GM21526 (cell line): ENCODE measurements at regions not wholly inside any gene's neighbourhood (a gene's known extent, or its start where the extent isn't known, plus 50 kb on each side); places are given as distances from the start of the nearest gene placed in this dataset.
"Not testable (repeated sequence)": the region's sequence is repeated elsewhere in the genome, so short reads cannot be mapped to it uniquely, and the experiment has no call there.

Source experiments
- ATAC-seq: cut with Tn5 transposase; IDR thresholded peaks from one replicate; pipeline ENCODE4 v1.9.1; 2021; ENCODE audit warnings: moderate library complexity; ENCODE audit not compliant: unreplicated experiment, low FRiP score

- no peak for ATAC-seq
These were observed 539.7 kb downstream of the ANKRD7 start for GRCh38 chr7:118764221-118764620.

- no peak for ATAC-seq
These were observed 547.2 kb downstream of the ANKRD7 start for GRCh38 chr7:118771672-118772071.

- no peak for ATAC-seq
These were observed 552.8 kb downstream of the ANKRD7 start for GRCh38 chr7:118777308-118777707.

GRCh38 chr7:118792682-118793081 is 568.2 kb downstream of the ANKRD7 start:
- ATAC-seq: no peak

- ATAC-seq: no peak
These were observed 569.1 kb downstream of the ANKRD7 start for GRCh38 chr7:118793582-118793981.

GRCh38 chr7:118794419-118794818 is 569.9 kb downstream of the ANKRD7 start:
- no peak for ATAC-seq

- no peak for ATAC-seq
These were observed 576.9 kb downstream of the ANKRD7 start for GRCh38 chr7:118801366-118801765.

- ATAC-seq: no peak
These were observed 578.2 kb downstream of the ANKRD7 start for GRCh38 chr7:118802726-118803125.

GRCh38 chr7:118826246-118826645 is 601.7 kb downstream of the ANKRD7 start:
- ATAC-seq: no peak

GRCh38 chr7:118836933-118837332 is 612.4 kb downstream of the ANKRD7 start:
- ATAC-seq: peak; percentile 87

- no peak for ATAC-seq
These were observed 615.0 kb downstream of the ANKRD7 start for GRCh38 chr7:118839515-118839914.

GRCh38 chr7:118843456-118843855 is 619.0 kb downstream of the ANKRD7 start:
- no peak for ATAC-seq

- no peak for ATAC-seq
These were observed 620.2 kb downstream of the ANKRD7 start for GRCh38 chr7:118844748-118845147.

- no peak for ATAC-seq
These were observed 621.3 kb downstream of the ANKRD7 start for GRCh38 chr7:118845791-118846190.

GRCh38 chr7:118846977-118847376 is 622.5 kb downstream of the ANKRD7 start:
- ATAC-seq: no peak

GRCh38 chr7:118855290-118855689 is 630.8 kb downstream of the ANKRD7 start:
- no peak for ATAC-seq

- ATAC-seq: no peak
These were observed 634.2 kb downstream of the ANKRD7 start for GRCh38 chr7:118858651-118859149.

- ATAC-seq: no peak
These were observed 637.1 kb downstream of the ANKRD7 start for GRCh38 chr7:118861581-118861980.

- ATAC-seq: no peak
These were observed 638.2 kb downstream of the ANKRD7 start for GRCh38 chr7:118862740-118863139.

GRCh38 chr7:118863966-118864365 is 639.5 kb downstream of the ANKRD7 start:
- ATAC-seq: no peak

GRCh38 chr7:118867860-118868259 is 643.4 kb downstream of the ANKRD7 start:
- no peak for ATAC-seq

GRCh38 chr7:118869141-118869540 is 644.6 kb downstream of the ANKRD7 start:
- not testable (repeated sequence) for ATAC-seq

- no peak for ATAC-seq
These were observed 645.7 kb downstream of the ANKRD7 start for GRCh38 chr7:118870187-118870586.
